Stimulated activated CD4-positive, alpha-beta T cell treated with anti-CD3 and anti-CD28 coated beads, Interleukin-2, amount 100 ng/mL, for 48 hours (primary cell): ENCODE measurements at regions not wholly inside any gene's neighbourhood (a gene's known extent, or its start where the extent isn't known, plus 50 kb on each side); places are given as distances from the start of the nearest gene placed in this dataset.

Source experiments
- DNase-seq, 2 donors: peaks; one replicate each; pipeline ENCODE4 v3.0.0-alpha.2; 2020

DNA sequence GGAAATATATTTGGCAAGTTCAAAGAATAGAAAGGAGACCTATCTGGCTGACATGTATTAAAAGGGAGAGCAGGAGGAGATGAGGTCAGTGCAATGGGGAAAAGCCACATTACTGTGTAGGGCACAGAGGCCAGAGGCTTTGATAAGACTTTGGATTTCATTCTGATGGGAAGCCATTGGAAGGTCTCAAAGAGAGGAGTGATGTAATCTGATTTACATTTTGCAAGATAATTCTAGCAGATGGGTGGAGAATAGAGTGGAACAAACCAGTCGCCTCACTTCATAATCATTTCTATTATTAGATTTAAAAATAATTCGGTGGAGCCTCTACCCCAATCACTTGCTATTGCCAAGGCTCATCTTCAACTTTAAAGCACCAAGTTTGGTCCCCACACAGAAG lies 278.4 kb upstream of the ZC3H12C start:
- no peak for DNase-seq

DNA sequence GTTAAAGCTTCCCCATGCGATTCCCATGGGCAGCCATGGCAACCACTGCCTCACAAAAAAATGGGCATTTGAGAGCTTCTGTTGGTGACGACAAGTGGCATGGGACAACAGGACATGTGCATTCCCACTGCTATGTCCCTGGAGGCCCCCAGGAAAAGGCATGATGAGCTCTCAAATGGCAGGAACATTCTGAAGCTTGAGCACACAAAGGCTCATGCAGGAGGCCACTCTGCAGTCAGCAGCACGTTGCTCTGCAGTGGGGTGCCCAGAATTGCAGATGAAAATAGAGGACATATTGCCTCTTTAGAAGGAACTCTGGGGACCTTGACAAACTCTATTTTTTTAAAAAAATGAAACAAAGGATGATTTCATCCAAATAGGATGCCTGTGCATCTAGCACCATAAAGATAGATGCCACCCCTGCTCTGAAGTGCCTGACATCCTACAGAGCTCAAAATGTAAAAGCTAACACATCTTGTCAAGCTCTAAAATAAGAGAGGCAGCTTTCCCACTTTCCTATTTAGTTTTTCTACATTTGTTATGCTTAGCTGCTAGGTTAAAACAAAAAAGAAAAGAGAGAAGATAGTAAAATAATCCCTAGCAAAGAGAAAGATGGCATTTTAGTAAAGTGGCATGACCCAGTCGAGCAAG lies 277.6 kb upstream of the ZC3H12C start:
- no peak for DNase-seq

DNA sequence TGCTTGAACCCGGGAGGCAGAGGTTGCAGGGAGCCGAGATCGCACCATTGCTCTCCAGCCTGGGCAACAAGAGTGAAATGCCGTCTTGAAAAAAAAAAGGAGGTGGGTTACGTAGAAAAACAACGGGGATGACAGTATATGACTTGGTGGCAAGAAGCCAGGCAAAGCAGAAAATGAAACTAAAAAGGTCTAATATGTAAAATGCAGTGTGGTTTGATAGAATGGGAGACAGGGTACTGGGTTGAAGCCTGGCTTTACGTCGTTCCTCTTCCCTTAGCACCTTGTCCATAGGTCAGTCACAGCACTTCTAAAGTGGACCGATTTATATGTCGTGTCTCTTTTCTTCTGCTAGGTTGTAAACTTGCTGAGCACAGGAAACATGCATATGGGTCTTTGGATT lies 274.9 kb upstream of the ZC3H12C start:
- DNase-seq, result no peak

DNA sequence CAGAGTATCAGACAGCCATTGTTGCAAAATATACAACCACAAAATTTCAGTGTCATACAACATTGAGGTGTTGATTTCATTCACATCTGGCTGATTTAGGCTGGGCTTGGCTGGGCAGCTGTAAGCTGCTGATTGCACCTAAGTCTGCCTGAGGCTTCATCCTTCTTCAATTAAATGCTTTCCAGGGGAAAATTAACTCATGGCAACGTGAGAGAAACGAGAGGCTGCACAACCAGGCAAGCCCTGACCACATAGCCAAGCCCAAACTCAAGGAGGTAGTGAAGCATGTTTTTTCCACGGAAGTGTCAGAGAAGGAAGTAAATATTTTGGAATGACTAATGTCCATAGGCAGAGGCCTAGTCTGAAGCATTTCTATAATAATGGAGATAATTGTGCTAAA lies 273.8 kb upstream of the ZC3H12C start:
- DNase-seq, result no peak

DNA sequence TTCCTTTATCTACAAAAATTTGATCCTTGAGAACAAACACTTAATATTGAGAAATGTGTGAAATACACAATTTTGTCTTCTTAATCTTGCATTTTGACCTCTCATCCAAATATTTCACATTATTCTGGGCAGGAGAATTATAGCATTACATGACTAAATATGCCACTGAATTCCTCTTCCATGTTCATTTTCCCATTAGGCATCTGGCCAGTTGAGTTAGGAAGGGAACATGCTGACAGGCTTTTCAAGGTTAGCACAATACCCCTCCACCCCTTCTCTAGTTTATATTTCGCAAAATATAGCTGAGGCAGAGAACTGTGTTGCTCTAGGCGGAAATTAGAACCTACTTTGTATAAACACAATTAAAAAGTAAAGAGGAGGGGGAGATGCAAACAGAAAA lies 271.7 kb upstream of the ZC3H12C start:
- DNase-seq, result no peak

DNA sequence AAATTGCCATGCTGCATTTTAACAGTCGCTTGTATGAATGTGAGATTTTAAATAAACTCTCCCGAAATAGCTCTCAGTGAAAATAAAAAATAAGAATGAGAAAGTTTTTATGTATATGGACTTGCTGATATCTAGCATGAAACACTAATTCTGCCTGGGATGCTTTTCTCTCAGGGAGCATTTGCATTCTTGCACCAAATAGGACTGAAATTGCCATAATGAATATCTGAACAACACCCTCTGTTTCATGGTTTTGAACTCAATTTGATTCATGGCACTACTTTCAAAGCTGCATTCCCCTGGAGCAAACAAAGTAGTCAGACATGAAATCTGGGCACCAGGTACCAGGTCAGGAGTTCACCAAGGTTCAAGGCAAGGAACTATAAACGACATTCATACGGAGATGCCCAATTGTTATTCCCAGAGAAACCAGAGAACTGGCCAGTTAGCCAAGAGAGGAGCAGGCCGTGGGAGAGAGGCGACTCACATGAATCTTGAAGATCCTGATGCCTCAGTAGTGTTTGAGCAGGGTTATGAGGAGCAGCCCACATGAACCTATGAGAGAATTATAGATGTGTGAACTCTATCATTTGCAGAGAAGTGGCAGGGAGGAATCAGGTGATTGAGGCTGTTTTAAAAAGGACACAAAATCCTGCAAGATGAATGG lies 270.6 kb upstream of the ZC3H12C start:
- DNase-seq, result no peak

DNA sequence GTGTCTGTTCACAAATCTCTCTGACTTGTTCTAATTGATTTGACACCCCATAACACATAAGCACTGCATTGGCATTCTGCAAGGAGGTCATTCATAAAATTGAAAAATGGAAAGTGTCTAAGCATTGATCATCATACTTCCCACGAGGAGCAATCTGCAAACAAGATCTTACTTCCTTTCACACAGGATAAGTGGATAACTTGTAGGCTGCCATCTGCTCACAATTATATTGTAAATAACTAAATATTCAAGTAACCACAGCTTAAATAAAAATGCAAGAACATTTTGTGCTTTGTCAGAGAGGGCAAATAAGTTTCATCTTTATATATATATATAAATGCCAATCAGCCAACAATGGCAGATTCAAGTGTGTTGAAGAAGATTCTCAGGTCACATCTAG lies 264.8 kb upstream of the ZC3H12C start:
- DNase-seq, result no peak

DNA sequence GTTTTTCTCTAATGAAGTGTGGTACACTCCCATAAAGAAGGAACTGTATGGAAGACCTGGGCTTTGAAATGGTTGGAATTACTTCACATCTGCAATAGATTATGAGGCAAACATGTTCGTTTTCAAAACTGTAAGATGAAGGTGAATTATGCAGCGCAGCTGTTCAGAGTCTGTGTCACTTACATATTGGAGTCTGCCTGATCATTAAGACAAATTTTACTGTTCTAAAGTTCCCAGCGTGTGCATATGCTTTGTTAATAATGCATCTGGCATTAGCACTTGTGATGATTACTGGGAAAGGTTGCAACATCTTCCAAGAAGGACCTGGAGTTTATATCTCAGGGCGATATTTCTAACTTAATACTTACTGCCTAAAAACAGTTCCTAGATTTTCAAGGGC lies 255.2 kb upstream of the ZC3H12C start:
- no peak for DNase-seq

DNA sequence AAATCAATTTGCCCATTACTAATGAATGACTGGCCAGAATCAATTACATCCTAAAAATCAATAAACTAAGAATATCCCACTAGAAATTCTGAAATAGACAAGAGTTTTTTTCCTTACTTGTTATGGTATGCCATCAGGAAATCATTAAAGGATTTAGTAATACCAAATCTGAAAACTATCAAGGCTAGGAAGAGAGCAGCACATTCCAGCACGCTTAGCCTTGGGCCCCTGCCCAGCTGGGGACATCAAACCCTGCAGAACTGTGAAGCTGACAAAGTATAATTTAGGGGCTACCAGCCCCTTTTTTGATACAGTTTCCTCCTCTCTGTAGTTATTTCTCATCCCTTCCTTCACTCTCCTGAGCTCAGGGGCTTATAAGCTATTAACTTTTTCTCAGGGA lies 247.8 kb upstream of the ZC3H12C start:
- no peak for DNase-seq

DNA sequence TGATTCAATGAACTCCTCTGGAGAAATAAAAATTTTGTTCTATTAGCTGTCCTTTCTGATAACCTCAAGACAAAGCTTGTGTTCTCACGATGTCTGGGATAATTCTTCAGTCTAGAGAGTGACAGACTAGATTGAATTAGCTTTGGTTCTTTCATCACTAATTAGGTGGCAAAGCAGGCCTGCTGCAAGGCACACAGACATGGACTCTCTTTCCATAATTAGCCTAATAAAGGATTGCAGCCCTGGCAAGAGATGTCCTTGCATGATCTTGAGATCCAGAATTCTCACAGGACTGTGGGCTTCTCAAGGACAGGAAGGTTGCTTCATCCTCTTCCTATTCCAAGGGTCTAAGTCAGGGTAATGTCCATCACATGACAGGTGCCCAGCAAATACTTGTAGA lies 245.6 kb upstream of the ZC3H12C start:
- DNase-seq, result no peak

DNA sequence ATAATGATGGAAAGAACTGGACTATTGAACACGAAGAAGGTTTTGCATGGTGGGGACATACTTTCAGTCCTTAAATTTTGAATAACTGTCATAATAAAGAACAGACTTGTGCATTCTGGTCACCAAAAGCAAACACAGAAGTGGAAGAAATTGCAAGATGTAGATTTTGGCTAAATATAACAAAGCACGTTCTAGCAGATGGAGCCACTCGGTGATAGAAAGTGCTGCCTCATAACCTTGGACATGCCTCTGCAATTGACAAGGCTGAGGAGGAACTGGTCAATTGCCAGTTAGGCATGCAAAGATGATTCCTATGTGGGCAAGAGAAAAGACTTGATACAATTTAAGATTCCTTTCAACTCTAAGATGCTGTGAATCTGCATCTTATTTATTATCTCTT lies 244.1 kb upstream of the ZC3H12C start:
- no peak for DNase-seq

DNA sequence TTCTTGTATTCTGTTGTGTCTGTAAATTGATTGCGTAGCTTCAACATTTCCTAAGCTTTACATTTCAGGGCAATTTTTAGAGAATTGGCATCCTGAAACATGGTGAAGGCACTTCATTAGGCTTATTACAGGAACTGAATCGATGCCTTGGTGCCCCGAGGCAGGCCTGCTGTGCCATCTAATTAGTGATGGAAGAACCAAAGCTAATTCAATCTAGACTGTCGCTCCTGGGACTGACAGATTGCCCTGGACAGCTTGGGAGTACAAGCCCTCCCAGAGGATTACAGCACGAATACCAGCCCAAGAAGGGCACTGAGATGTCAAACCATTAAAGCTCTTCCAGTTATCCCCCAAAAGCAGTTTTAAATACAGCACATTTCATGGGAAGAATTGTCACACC lies 243.2 kb upstream of the ZC3H12C start:
- no peak for DNase-seq

DNA sequence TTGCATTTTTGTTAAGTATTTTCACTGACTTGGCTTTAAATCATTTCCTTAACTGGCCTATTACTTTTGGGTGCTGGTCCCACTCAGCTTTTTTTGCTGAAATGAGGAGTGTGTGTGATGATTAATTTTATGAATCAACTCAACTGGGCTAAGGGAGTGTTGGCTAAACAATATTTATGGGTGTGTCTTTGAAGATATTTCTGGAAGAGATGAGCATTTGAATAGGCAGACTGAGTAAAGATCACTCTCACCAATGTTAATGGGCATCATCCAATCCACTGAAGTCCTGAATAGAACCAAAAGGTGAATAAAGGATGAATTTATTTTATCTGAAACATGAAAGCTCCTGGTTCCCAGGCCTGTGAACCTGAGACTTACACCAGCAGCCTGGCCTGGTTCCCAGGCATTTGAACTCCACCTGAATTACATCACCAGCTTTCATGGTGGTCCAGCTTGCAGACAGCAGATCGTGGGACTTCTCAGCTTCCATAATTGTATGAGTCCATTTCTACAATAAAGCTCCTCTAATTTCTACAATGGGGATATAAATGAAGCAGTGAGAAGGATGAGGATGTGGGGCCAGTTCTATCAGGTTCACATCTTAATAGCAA lies 241.3 kb upstream of the ZC3H12C start:
- DNase-seq, result no peak

DNA sequence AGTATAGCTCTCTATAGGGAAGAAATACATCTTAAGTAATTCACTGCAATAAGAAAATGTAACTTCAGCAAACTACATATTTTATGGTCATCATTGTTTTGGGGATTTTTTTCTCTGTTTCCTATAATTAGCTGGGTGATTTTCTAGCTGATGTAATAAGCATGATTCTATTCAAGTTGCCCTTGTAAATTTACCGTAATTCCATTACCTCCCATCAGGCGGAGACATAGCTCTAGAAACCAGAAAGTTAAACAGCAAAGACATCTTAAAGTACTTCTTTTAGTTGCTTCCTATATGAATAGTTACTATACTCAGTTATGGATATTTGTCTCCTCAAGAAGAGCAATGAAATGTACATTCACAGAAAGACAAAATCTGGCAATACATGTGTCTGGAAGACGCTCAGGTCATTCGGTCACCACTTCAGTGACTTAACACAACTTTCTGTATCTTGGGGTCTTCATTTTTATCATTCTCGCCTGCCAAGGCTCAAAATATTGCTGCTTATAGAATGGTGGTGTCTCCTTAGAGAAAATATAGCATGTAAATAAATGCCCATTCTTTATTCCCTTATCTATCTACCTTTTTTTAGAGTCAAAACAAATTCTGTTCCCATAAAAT lies 239.9 kb upstream of the ZC3H12C start:
- no peak for DNase-seq

DNA sequence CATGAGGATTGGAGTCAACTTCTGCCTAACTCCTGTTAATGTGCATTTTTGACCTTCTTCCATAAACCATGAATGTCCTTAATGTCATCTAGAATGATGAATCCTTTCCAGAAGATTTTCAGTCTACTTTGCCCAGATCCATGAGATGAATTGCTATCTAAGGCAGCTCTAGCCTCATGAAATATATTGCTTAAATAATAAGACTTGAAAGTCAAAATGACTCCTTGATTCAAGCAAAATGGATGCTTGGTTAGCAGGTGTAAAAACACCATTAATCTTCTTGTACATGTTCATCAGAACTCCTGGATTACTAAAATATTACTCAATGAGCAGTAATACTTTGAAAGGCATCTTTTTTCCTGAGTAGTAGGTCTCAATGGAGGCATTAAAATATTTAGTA lies 238.5 kb upstream of the ZC3H12C start:
- DNase-seq, result no peak

DNA sequence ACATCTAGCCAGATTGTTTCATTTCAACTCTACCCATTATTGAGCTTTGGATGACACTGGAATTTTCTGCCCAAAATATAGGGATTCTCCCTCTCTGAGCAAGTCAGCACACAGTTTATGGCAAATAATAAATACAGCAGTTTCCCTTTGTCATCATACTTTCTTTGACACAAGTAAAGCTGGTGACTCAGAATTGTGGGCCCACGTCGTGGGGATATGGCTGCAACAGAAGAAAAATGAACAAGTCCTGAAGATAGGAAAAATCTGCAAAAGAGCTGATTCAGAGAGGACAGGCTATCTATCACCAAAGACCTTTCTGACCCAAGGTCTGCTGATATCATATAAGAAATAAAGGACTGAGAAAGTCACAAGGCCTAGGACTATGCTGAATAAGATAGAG lies 236.3 kb upstream of the ZC3H12C start:
- DNase-seq, result no peak

DNA sequence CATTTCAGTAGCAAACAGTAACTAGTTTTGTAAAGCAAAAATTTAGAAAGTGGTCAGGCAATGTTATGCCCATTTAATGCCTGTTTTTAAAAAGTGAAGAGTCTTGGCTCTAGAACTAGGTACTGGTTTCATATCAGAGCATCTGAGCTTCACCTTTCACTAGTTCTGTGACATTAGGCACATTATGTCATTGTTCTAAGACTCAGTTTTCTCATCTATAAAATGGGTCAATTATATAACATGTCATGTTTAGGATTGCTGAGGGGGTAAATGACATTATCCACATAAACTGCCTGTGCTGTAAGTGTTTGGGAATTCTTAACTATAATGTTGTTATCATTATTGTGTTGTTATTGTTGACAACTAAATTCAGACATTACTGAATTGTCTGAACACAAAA lies 235.6 kb upstream of the ZC3H12C start:
- no peak for DNase-seq

DNA sequence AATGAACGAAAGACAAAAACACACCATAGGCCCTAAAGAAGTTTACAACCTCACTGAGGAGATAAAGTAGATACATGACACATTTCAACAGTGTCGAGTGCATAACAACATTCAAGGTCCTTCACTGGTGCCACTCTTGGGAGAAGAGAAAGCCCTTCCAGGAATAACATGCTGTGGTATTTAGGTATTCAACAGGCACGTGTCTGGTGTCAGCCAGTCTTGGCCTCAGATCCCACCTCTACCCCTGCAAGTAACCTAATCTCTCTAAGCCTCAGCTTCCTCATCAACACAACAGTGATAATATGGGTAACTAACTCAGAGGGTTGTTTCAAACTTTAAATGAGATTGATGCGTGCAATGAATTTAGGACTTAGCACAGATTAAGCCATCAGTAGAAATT lies 235.0 kb upstream of the ZC3H12C start:
- DNase-seq, result no peak

DNA sequence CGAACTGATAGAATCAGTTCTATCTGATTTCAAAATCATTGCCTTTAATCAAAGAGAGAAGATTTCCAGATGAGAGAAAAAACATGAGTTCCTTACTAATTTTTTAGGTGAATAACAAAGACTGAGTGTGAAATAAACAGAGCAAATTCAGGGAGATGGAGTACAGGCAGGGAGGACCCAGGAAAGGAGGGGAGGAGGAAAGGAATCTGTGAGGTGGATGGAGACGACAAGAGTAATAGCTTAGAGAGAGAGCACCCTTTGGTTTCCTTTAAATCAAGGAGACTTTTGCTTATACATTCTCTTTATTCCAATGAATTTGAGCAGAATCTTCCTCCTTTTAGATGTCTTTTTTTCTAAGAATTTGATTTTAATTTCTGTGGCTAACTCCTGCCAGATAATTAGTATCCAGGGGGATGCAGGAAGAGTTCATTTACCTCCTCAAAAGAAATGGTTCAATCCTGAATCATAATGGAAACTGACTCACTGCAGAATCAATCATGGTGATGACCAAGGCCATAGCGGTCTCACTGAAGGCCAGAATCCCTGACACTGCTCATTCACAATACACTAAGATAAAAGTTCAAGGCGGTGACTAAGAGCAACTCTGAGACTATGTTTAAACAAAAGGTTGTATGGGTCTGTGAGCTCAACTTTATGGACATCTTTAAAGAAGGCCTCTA lies 234.0 kb upstream of the ZC3H12C start:
- no peak for DNase-seq

DNA sequence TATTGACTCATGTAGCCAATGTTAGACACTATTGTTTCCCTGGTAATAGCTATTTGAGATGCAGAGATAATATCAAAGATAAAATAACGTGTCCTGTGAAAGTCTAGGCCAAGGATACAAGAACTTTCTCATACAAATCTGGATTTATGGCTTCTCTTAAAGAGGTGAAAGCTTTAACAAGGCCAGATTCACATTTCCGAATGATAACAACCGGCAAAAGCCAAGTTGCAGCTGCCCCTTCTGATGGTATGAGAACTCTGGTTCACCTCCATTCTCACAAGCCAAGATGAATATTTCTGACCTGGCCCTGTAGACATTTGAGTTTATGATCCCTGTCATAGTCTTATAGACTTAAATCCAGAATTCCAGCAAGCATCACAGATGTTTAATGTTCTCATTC lies 230.4 kb upstream of the ZC3H12C start:
- no peak for DNase-seq

DNA sequence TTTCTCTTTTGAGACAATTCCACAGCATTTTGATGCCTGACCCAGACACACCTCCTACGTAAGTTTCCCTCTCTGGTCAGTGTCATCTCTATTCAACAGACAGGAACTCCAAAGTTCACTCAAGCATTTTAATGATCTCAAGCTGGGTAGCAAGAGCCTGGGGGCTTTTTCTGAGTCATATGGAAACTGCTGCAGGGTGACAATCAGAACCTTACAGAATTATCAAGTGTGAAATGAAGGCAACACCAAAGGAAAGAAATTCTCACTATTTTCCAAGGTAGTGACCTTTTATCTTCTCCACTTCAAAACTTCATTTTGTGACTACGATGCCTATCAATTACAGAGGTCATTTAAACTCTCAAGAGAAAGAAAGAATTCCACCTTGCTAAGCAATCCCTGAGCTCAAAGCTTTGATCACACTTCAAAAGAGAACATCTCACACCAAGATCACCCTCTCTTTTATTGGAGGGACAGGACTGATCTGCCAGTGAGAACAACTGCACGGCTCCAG lies 229.0 kb upstream of the ZC3H12C start:
- DNase-seq, result no peak

DNA sequence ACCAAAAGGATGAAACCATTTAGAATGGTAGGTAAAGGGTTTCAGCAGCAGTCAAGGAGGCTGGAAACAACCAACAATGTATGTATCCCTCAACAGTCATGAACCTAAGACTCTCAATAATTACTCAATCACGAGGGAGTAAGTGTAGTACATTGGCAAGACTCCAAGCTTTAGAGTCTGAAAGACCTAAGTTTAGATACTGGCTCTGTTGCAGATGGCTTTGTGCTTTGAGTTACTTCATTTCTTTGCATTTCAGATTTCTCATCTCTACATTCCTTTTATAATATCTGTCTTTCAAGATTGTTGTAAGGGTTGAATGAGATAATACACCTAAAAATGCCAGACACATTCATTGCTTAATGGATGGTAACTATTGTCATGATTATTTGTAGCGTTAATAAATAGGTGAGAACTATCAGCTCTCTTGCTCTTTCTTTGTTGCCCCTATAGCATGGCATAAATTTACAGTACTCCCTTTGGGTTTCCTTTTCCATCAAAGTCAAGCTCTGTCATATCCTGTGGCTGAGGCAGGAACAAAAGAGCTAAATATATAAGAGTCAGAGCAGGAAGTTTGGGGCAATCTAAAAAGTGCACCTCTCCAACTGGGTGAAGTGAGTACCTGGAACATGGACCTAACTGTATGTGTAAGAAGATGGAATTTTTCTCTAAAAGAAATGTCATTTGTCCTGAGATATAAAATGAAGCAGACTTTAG lies 228.2 kb upstream of the ZC3H12C start:
- no peak for DNase-seq
